ENCODE measurements at regions not wholly inside any gene's neighbourhood (a gene's known extent, or its start where the extent isn't known, plus 50 kb on each side); places are given as distances from the start of the nearest gene placed in this dataset.

DNA sequence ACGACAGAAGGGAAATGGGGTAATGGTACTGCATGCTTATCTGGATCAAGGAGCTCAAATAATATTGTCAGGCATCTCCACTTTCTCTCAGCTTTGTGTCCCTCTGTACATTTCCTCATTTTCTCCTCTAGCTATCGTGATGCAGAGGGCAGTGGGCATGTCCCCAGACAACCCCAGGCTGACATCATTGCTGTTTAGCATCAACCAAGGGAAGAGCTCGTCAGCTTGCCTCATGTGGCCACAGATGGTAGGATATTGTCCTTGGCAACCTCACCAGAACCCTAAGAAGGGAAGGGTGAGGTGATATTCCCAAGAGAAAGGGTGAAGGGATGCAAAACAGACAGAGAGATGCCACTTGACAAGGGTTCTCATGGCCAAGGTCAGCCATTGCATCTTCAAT is 58.3 kb downstream of the MAFB start:
- ChIA-PET POLR2A (no interaction called here), CTCF (interaction anchor here (0.6 kb wide), 1 partner anchor 462 kb away, joined by 4 read pairs; no protein-coding TSS in a partner anchor)
- DNase-seq (ENCODE audit: low spot score) (no peak), ATAC-seq (no peak)
- Mint-ChIP-seq H3K4me3 (no peak overlapping the region), H3K27ac (no peak overlapping the region), H3K27me3 (ENCODE audit: low read depth) (peaks cover 4% of the 10 kb centered on the region), H3K36me3 (peaks cover 3% of the 10 kb centered on the region; the same call in 1 of the 2 replicates), H3K4me1 (peaks cover 16% of the 10 kb centered on the region), H3K9me3 (peaks cover 13% of the 10 kb centered on the region)
- TF ChIP-seq ZNF138 (CRISPR knock-in tag; conservative IDR thresholded peaks at IDR 0.05): no peak
- TF ChIP-seq CREM (CRISPR knock-in tag; IDR thresholded peaks at IDR 0.05): no peak
- no peak for TF ChIP-seq RELA (CRISPR knock-in tag; IDR thresholded peaks at IDR 0.05; ENCODE audit: borderline replicate concordance)
- no peak for TF ChIP-seq OVOL2 (CRISPR knock-in tag; IDR thresholded peaks at IDR 0.05; ENCODE audit: borderline replicate concordance)
- no peak for TF ChIP-seq NFYB (CRISPR knock-in tag; conservative IDR thresholded peaks at IDR 0.05; ENCODE audit: low read depth)
- no peak for TF ChIP-seq ZNF396 (CRISPR knock-in tag; IDR thresholded peaks at IDR 0.05; ENCODE audit: borderline replicate concordance)
- TF ChIP-seq HMGA2 (CRISPR knock-in tag; IDR thresholded peaks at IDR 0.05): no peak
- TF ChIP-seq NFATC4 (CRISPR knock-in tag; IDR thresholded peaks at IDR 0.05): no peak
- no peak for TF ChIP-seq NR2C2 (CRISPR knock-in tag; IDR thresholded peaks at IDR 0.05)

DNA sequence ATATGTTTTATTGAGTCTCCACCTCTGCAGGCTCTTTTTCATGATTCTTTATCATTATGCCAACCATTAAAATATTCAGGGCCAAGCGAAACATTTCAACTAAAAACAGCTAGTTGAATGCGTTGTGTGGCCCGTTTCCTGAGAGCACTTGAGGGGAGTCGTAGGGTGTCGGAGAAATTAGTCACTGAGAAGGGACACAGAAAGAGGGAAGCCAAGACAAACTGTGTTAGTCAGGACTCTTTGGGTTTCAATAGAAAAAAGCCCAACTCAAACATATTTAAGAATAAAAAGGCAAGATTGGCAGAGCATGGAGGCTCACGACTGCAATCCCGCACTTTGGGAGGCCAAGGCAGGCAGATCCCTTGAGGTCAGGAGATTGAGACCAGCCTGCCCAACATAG is 58.9 kb downstream of the MAFB start:
- H3K4me1 Mint-ChIP-seq: peaks cover 16% of the 10 kb centered on the region
- ChIA-PET CTCF (no interaction called here), POLR2A (no interaction called here)
- no peak overlapping the region for H3K4me3 Mint-ChIP-seq
- no peak for TF ChIP-seq CREM (CRISPR knock-in tag; IDR thresholded peaks at IDR 0.05)
- TF ChIP-seq HMGA2 (CRISPR knock-in tag; IDR thresholded peaks at IDR 0.05): no peak
- TF ChIP-seq, protein P1, sequence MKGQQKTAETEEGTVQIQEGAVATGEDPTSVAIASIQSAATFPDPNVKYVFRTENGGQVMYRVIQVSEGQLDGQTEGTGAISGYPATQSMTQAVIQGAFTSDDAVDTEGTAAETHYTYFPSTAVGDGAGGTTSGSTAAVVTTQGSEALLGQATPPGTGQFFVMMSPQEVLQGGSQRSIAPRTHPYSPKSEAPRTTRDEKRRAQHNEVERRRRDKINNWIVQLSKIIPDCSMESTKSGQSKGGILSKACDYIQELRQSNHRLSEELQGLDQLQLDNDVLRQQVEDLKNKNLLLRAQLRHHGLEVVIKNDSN (CRISPR knock-in tag; IDR thresholded peaks at IDR 0.05): no peak
- no peak for TF ChIP-seq NR2C2 (CRISPR knock-in tag; IDR thresholded peaks at IDR 0.05)
- TF ChIP-seq TCF7 (CRISPR knock-in tag; IDR thresholded peaks at IDR 0.05; ENCODE audit: low read depth): no peak
- TF ChIP-seq, protein P2, sequence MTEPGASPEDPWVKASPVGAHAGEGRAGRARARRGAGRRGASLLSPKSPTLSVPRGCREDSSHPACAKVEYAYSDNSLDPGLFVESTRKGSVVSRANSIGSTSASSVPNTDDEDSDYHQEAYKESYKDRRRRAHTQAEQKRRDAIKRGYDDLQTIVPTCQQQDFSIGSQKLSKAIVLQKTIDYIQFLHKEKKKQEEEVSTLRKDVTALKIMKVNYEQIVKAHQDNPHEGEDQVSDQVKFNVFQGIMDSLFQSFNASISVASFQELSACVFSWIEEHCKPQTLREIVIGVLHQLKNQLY (CRISPR knock-in tag; IDR thresholded peaks at IDR 0.05): no peak
- TF ChIP-seq RELA (CRISPR knock-in tag; IDR thresholded peaks at IDR 0.05; ENCODE audit: borderline replicate concordance): no peak
- TF ChIP-seq, protein P3, sequence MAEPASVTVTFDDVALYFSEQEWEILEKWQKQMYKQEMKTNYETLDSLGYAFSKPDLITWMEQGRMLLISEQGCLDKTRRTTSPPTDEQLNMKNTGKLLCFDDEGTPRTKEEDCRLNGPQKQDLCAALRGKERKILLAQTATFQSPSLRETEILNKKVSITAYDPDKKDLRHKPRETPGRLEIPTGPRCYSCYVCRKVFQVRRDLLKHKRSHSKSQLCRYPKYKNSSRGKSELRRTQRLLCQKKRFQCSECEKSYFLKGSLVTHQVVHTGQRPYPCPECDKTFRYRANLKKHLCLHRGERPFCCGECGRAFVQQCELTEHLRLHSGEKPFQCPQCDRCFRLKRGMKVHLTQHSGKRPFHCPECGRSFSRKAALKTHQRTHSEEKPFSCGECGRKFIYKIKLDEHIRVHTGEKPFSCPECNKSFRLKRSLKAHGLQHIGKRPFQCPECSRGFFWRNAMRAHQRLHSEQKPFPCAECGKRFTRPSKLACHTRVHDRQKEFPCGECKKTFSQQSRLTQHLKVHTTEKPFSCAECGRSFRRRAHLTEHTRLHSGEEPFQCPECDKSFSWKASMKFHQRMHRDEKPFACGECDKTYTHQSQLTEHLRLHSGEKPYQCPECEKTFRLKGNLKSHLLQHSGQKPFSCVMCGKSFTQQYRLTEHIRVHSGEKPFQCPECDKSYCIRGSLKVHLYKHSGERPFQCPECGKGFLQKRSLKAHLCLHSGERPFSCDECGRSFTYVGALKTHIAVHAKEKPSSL (CRISPR knock-in tag; conservative IDR thresholded peaks at IDR 0.05): no peak
- TF ChIP-seq GABPB1 (CRISPR knock-in tag; IDR thresholded peaks at IDR 0.05): no peak
- TF ChIP-seq, protein P4, sequence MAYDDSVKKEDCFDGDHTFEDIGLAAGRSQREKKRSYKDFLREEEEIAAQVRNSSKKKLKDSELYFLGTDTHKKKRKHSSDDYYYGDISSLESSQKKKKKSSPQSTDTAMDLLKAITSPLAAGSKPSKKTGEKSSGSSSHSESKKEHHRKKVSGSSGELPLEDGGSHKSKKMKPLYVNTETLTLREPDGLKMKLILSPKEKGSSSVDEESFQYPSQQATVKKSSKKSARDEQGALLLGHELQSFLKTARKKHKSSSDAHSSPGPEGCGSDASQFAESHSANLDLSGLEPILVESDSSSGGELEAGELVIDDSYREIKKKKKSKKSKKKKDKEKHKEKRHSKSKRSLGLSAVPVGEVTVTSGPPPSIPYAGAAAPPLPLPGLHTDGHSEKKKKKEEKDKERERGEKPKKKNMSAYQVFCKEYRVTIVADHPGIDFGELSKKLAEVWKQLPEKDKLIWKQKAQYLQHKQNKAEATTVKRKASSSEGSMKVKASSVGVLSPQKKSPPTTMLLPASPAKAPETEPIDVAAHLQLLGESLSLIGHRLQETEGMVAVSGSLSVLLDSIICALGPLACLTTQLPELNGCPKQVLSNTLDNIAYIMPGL (CRISPR knock-in tag; IDR thresholded peaks at IDR 0.05): no peak
- TF ChIP-seq, protein P5, sequence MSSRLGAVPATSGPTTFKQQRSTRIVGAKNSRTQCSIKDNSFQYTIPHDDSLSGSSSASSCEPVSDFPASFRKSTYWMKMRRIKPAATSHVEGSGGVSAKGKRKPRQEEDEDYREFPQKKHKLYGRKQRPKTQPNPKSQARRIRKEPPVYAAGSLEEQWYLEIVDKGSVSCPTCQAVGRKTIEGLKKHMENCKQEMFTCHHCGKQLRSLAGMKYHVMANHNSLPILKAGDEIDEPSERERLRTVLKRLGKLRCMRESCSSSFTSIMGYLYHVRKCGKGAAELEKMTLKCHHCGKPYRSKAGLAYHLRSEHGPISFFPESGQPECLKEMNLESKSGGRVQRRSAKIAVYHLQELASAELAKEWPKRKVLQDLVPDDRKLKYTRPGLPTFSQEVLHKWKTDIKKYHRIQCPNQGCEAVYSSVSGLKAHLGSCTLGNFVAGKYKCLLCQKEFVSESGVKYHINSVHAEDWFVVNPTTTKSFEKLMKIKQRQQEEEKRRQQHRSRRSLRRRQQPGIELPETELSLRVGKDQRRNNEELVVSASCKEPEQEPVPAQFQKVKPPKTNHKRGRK (CRISPR knock-in tag; IDR thresholded peaks at IDR 0.05; ENCODE audit: borderline replicate concordance): no peak
- TF ChIP-seq, protein P6, sequence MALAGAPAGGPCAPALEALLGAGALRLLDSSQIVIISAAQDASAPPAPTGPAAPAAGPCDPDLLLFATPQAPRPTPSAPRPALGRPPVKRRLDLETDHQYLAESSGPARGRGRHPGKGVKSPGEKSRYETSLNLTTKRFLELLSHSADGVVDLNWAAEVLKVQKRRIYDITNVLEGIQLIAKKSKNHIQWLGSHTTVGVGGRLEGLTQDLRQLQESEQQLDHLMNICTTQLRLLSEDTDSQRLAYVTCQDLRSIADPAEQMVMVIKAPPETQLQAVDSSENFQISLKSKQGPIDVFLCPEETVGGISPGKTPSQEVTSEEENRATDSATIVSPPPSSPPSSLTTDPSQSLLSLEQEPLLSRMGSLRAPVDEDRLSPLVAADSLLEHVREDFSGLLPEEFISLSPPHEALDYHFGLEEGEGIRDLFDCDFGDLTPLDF (CRISPR knock-in tag; IDR thresholded peaks at IDR 0.05): no peak
- TF ChIP-seq, protein P7, sequence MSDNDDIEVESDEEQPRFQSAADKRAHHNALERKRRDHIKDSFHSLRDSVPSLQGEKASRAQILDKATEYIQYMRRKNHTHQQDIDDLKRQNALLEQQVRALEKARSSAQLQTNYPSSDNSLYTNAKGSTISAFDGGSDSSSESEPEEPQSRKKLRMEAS (CRISPR knock-in tag; IDR thresholded peaks at IDR 0.05): no peak
- TF ChIP-seq ZNF232 (CRISPR knock-in tag; IDR thresholded peaks at IDR 0.05): no peak
- TF ChIP-seq, protein P8, sequence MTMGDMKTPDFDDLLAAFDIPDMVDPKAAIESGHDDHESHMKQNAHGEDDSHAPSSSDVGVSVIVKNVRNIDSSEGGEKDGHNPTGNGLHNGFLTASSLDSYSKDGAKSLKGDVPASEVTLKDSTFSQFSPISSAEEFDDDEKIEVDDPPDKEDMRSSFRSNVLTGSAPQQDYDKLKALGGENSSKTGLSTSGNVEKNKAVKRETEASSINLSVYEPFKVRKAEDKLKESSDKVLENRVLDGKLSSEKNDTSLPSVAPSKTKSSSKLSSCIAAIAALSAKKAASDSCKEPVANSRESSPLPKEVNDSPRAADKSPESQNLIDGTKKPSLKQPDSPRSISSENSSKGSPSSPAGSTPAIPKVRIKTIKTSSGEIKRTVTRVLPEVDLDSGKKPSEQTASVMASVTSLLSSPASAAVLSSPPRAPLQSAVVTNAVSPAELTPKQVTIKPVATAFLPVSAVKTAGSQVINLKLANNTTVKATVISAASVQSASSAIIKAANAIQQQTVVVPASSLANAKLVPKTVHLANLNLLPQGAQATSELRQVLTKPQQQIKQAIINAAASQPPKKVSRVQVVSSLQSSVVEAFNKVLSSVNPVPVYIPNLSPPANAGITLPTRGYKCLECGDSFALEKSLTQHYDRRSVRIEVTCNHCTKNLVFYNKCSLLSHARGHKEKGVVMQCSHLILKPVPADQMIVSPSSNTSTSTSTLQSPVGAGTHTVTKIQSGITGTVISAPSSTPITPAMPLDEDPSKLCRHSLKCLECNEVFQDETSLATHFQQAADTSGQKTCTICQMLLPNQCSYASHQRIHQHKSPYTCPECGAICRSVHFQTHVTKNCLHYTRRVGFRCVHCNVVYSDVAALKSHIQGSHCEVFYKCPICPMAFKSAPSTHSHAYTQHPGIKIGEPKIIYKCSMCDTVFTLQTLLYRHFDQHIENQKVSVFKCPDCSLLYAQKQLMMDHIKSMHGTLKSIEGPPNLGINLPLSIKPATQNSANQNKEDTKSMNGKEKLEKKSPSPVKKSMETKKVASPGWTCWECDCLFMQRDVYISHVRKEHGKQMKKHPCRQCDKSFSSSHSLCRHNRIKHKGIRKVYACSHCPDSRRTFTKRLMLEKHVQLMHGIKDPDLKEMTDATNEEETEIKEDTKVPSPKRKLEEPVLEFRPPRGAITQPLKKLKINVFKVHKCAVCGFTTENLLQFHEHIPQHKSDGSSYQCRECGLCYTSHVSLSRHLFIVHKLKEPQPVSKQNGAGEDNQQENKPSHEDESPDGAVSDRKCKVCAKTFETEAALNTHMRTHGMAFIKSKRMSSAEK (CRISPR knock-in tag; IDR thresholded peaks at IDR 0.05; ENCODE audit: borderline replicate concordance): no peak
- TF ChIP-seq ZNF317 (CRISPR knock-in tag; IDR thresholded peaks at IDR 0.05; ENCODE audit: borderline replicate concordance, low read depth): no peak
- no peak for TF ChIP-seq GRHL2 (CRISPR knock-in tag; IDR thresholded peaks at IDR 0.05; ENCODE audit: insufficient replicate concordance, severe bottlenecking)
- no peak for ATAC-seq
- no peak for DNase-seq (ENCODE audit: low spot score)
- H3K27me3 Mint-ChIP-seq (ENCODE audit: low read depth): peaks cover 4% of the 10 kb centered on the region
- H3K36me3 Mint-ChIP-seq: peaks cover 3% of the 10 kb centered on the region; the same call in 1 of the 2 replicates
- H3K27ac Mint-ChIP-seq: no peak overlapping the region
- H3K9me3 Mint-ChIP-seq: peaks cover 14% of the 10 kb centered on the region

All from WTC11 (cell line).